ENCODE measurements at regions not wholly inside any gene's neighbourhood (a gene's known extent, or its start where the extent isn't known, plus 50 kb on each side); places are given as distances from the start of the nearest gene placed in this dataset.

- POLR2A ChIA-PET = no interaction called here
- H3K79me2 ChIP-seq (ENCODE audit: control insufficient read depth, insufficient read depth, low read length) = no peaks in the 10 kb centered on the region
- no peak for TF ChIP-seq POLR2A (IDR thresholded peaks at IDR 0.05; ENCODE audit: low read depth, low read length)
- no peak for TF ChIP-seq CTCF (IDR thresholded peaks at IDR 0.05; ENCODE audit: extremely low read depth in 1 of 2, insufficient read depth in 1 of 2, low read depth in 1 of 2, low read length in 2 of 2)
- no peak for TF ChIP-seq JUN (IDR thresholded peaks at IDR 0.05; ENCODE audit: borderline replicate concordance, insufficient read depth, insufficient read length, low read depth)
- no peak for TF ChIP-seq MAX (IDR thresholded peaks at IDR 0.05; ENCODE audit: insufficient read depth, insufficient read length)
- no peak for TF ChIP-seq POLR2AphosphoS5 (IDR thresholded peaks at IDR 0.05; ENCODE audit: insufficient read depth, low read depth, low read length)
- TF ChIP-seq FOS (IDR thresholded peaks at IDR 0.05; ENCODE audit: borderline replicate concordance, insufficient read depth, low read length) = no peak
- TF ChIP-seq EZH2 (IDR thresholded peaks at IDR 0.05; ENCODE audit: borderline replicate concordance, low read depth, low read length, severe bottlenecking) = no peak
- no peak for TF ChIP-seq MYC (IDR thresholded peaks at IDR 0.05; ENCODE audit: low read depth, low read length)
- TF ChIP-seq GATA2 (IDR thresholded peaks at IDR 0.05; ENCODE audit: insufficient read depth, insufficient read length, low read depth, low read length) = no peak
- no peaks in the 10 kb centered on the region for H3K27me3 ChIP-seq (ENCODE audit: control insufficient read depth in 2 of 2, insufficient read depth in 2 of 2, low read length in 2 of 2)
- no peak overlapping the region for H3K27ac ChIP-seq (ENCODE audit: insufficient read depth, low read depth, low read length)
- H3K9me1 ChIP-seq (replicated peaks; ENCODE audit: control insufficient read depth, extremely low read depth, insufficient read depth, low read length) = no peaks in the 10 kb centered on the region
- DNase-seq (ENCODE audit: low read depth, low spot score) = no peak
- intact Hi-C loops (cut with micrococcal nuclease) (no loop called here), dilution Hi-C loops (cut with MboI; ENCODE audit: extremely low pct_ligation_motif_present, low sequenced_read_pairs) (no loop called here)
- CTCF ChIA-PET = interaction anchor here (0.8 kb wide), 1 partner anchor 69 kb away, joined by 3 read pairs; no protein-coding TSS in a partner anchor
- H3K9me3 ChIP-seq (replicated peaks; ENCODE audit: control insufficient read depth, insufficient read depth, low read length) = no peaks in the 10 kb centered on the region
- no peak for FAIRE-seq
- H2AFZ ChIP-seq (ENCODE audit: low read depth, low read length) = no peak overlapping the region
- no peaks in the 10 kb centered on the region for H4K20me1 ChIP-seq (replicated peaks; ENCODE audit: control insufficient read depth, extremely low read depth, insufficient read depth, low read length)
- H3K36me3 ChIP-seq (ENCODE audit: control insufficient read depth in 2 of 2, extremely low read depth in 1 of 2, insufficient read depth in 2 of 2, low read length in 2 of 2) = no peaks in the 10 kb centered on the region
- H3K4me3 ChIP-seq (replicated peaks in 1 of 3; ENCODE audit: insufficient read depth in 1 of 3, low read depth in 1 of 3, low read length in 3 of 3) = no peak overlapping the region
- no peak overlapping the region for H3K4me2 ChIP-seq (ENCODE audit: insufficient read depth, low read length)
- H3K4me1 ChIP-seq (ENCODE audit: control insufficient read depth, extremely low read depth, insufficient read depth, low read length) = no peaks in the 10 kb centered on the region
- BruUV-seq (replicated peaks) = no TSS peak
- no peak overlapping the region for H3K9ac ChIP-seq (replicated peaks; ENCODE audit: extremely low read depth, insufficient read depth, low read length)
Observed at GRCh38 chr2:10193276-10193795, 70.8 kb downstream of the RRM2 start.

All from endothelial cell of umbilical vein (primary cell).